ENCODE measurements at regions not wholly inside any gene's neighbourhood (a gene's known extent, or its start where the extent isn't known, plus 50 kb on each side); places are given as distances from the start of the nearest gene placed in this dataset.

GRCh38 chr4:78689700-78690323 lies 86.3 kb upstream of the BMP2K start:
- over 99% methylated on average over 10 of the region's 11 CpGs for WGBS (ENCODE audit: insufficient coverage)
- no peak overlapping the region for H3K27ac Mint-ChIP-seq

More at GRCh38 chr4:78689700-78690323, 86.3 kb upstream of the BMP2K start:
- H3K27me3 Mint-ChIP-seq = no peaks in the 10 kb centered on the region
- no peaks in the 10 kb centered on the region for H3K79me2 ChIP-seq (ENCODE audit: control insufficient read depth, insufficient read depth, low read length)
- H3K36me3 ChIP-seq (replicated peaks in 1 of 2; ENCODE audit: control extremely low read depth in 1 of 2, control insufficient read depth in 1 of 2, extremely low read depth in 1 of 2, insufficient read depth in 2 of 2, low read length in 1 of 2) = no peaks in the 10 kb centered on the region
- H3K4me1 Mint-ChIP-seq = peaks cover 32% of the 10 kb centered on the region
- H3K9me3 ChIP-seq (ENCODE audit: control extremely low read depth in 1 of 3, control insufficient read depth in 2 of 3, insufficient read depth in 1 of 3, low read length in 2 of 3) = no peaks in the 10 kb centered on the region
- no peak for TF ChIP-seq CTCF (IDR thresholded peaks at IDR 0.05)
- TF ChIP-seq EZH2 (IDR thresholded peaks at IDR 0.05; ENCODE audit: borderline replicate concordance, insufficient read depth, low read depth, low read length, poor library complexity, severe bottlenecking) = no peak
- H3K4me3 Mint-ChIP-seq = no peak overlapping the region
- no peak overlapping the region for H3K4me2 ChIP-seq (replicated peaks; ENCODE audit: low read depth, low read length, poor library complexity, severe bottlenecking)
- H3K4me1 ChIP-seq (ENCODE audit: control insufficient read depth in 2 of 2, insufficient read depth in 2 of 2, low read length in 2 of 2) = peaks cover 17 to 19% of the 10 kb centered on the region in 2 donors
- no peak overlapping the region for H3K4me3 ChIP-seq (ENCODE audit: control extremely low read depth in 1 of 5, extremely low read depth in 1 of 5, insufficient read depth in 1 of 5, low read depth in 2 of 5, low read length in 4 of 5)
- ATAC-seq (ENCODE audit: low read depth) (no peak), DNase-seq (no peak)
- POLR2A ChIA-PET = no interaction called here
- no peak overlapping the region for H3K27ac ChIP-seq (ENCODE audit: low read length in 2 of 2)
- CTCF ChIA-PET = interaction anchor here (1.0 to 1.3 kb wide), 2 partner anchors 8 to 13 kb away, joined by 3 read pairs; no protein-coding TSS in a partner anchor
- no peak overlapping the region for H2AFZ ChIP-seq (ENCODE audit: insufficient read depth, low read depth, low read length, poor library complexity, severe bottlenecking)
- H3K9ac ChIP-seq (ENCODE audit: low read length) = no peak overlapping the region
- H3K9me3 Mint-ChIP-seq (ENCODE audit: insufficient read depth) = no peaks in the 10 kb centered on the region
- intact Hi-C loops (cut with micrococcal nuclease) = loop anchor here (5.0 kb wide), 2 partner anchors 33 to 42 kb away; no protein-coding TSS in a partner anchor
- H4K20me1 ChIP-seq (ENCODE audit: control insufficient read depth, insufficient read depth, low read length, poor library complexity, severe bottlenecking) = no peaks in the 10 kb centered on the region
- no peaks in the 10 kb centered on the region for H3K27me3 ChIP-seq (replicated peaks in 1 of 4; ENCODE audit: control extremely low read depth in 1 of 4, control insufficient read depth in 3 of 4, insufficient read depth in 4 of 4, low read length in 3 of 4)

All from B cell (primary cell).